ENCODE measurements at regions not wholly inside any gene's neighbourhood (a gene's known extent, or its start where the extent isn't known, plus 50 kb on each side); places are given as distances from the start of the nearest gene placed in this dataset.

GRCh38 chr2:60603533-60604190 lies 50.2 kb upstream of the BCL11A start:
- DNase-seq = no peak

- DNase-seq = no peak
Observed at GRCh38 chr2:60604486-60605064, 51.1 kb upstream of the BCL11A start.

GRCh38 chr2:60605866-60606265 lies 52.4 kb upstream of the BCL11A start:
- no peak for DNase-seq

DNA sequence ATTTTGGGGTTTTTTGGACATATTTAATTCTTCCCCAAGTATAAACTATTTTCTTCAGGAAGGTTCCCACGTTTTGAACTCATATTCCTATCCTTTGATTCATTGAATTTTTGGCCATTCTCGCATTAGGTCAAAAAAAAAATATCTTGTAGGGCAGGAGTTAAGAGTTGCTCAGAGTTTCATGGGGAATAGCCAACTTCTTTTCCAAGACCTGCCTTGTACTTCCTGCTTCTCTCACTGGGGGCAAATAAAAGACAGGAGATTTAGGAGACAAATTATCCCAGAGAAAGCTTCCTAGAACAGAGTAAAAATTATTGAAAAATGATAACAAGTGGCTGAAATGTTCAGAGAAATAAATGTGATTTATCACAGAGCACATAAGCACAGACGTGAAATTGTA lies 55.2 kb upstream of the BCL11A start:
- no peak for DNase-seq

GRCh38 chr2:60612033-60612432 lies 58.6 kb upstream of the BCL11A start:
- DNase-seq = no peak

- DNase-seq = no peak
Observed at GRCh38 chr2:60614319-60614718, 60.9 kb upstream of the BCL11A start.

DNA sequence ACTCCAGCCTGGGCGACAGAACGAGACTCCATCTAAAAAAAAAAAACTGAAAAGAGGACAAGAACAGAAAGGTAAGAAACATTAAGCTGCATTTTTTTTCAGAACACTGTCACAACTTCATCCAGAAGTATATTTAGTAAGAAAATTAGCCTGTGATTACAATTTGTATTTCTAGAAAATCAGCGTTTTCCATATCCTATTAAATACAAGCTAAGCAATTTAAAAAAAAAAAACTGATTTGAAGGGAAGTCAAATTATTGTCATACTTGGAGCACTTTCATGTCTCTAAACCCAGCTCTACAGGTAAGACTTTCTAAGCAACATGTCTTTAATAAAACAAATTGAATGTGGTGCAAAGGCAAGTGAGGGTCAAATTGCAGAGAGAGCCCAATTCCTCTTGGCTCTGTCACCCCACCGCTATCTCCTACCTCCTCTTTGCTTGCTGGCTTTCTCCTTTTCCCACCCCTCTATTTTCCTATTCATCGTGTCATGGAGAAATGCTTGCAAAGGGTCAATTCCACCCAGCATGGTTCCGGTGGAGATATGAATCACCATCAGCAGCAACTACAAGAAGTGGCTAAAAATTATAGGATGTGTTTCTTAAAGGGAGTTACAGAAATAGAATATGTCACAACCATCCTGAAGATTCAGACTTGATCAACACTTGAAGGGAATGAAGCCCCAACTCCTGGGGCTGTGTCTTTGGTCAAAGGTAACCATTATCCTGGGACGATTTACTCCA lies 68.4 kb upstream of the BCL11A start:
- no peak for DNase-seq

- no peak for DNase-seq
Observed at GRCh38 chr2:60623040-60623439, 69.6 kb upstream of the BCL11A start.

DNA sequence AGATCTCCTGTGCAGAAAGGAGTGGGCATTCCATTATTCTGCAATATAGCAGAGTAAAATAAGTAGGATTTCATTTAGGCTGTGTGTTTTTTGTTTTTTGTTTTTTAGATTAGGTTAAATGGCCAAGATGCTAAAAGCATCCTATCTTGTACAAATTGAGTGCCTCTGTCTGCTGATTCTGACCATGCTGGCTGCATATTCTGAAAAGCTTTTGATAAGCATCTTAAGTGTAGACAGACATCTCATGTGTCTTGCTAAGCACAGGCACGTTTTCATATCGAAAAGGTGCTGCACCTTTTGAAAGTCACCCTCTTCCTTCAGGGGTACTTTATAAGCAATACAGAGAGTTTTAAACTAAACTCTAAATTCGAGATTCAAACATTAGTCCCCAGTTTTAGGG lies 74.0 kb upstream of the BCL11A start:
- no peak for DNase-seq

DNA sequence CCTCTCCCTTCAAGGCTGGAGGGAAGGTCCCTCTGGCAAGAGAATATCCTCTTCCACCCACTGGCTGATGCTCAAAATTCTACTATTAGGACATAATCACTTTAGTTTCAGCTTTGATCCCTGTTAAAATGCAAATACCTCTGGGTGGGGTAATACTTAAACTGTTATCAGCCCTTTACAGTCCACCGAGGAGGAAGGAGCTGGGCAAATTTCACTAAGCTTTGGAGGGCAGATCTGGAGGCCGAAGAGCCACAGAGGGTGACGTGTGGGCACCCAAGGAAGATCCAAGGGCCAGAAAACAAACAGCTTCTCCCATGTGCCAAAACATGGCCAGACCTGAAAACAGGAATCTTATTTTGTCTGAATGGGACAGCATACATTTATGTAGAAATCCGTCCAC lies 74.6 kb upstream of the BCL11A start:
- no peak for DNase-seq

GRCh38 chr2:60628615-60629304 lies 75.3 kb upstream of the BCL11A start:
- no peak for DNase-seq

DNA sequence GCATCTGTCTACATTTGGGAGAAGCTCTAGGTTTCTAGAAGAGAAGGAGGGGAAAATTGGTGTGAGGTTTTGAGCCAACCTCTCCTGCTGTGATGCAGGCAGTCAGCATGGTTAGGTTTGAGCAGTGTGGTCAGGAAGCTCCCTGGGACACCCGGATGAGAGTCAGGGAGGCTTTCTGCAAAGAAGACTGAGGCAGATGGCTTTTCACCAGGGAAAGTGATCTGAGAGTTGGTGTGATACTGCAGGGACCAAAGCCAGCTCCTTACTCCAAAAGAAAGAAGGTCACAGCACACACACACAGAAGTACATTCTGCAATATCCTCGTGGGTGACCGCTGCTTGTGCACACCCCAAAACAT lies 75.8 kb upstream of the BCL11A start:
- no peak for DNase-seq

DNA sequence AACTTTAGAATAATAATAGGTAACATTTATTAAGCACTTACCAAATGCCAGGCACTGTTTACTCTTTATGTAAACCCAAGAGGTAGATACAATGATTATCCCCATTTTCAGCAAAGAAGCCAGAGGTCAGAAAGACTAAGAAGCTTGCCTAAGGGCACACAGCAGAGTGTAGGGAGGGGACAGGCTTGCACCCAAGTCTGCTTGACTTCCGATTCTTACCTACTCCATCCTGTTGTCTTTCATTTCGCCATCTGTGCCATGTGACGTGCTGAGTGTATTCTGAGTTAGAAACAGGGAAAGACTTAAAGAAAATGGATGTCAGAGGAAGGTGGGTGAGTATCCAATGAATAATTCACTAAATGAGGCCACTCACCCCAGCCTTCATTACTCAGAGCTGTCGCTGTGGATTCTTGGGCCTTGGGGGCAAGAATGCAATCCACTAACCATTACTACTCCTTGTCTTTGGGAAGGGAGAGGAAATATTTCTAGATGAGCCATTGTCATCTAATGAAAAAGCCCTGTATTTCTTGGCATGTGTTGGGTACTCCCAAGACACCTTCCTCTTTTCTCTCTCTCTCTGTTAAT lies 76.4 kb upstream of the BCL11A start:
- DNase-seq = no peak

DNA sequence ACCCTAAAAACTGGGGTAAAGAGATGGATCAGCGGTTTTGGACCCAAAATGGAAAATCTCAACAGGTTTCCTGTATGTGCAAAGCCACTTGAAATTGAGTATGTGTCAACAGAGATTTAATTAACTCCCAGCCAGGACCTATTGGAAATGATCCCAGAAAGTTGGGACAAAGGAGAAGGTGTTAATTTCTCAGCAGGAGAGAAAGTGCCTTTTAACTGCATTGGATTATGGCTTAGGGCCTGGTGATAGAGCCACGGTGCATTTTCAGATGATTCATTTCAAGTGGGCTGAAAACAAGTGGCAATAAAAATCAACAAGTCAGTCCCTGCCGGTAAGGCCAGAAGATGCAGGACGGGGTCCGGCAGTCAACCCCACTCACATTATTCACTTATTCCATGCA lies 80.2 kb upstream of the BCL11A start:
- no peak for DNase-seq

DNA sequence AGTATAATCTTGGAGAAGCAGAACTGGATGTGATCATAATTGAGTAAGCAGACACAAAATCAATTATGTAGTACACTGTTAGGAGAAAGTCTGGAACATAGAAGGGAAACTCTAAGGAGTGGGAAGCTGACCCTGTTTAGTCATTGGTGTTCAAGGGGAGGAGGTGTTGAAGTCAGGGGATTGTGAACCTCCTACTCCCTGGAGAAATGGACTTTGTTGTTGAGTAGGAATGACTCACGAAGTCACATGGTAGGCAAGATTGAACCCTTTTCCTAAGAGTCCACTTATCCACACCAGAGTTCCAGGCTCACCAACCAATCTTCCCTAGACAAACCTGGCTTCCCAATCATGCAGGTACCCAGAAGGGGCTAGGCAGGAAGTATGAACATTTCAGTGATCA lies 81.0 kb upstream of the BCL11A start:
- DNase-seq = no peak

DNA sequence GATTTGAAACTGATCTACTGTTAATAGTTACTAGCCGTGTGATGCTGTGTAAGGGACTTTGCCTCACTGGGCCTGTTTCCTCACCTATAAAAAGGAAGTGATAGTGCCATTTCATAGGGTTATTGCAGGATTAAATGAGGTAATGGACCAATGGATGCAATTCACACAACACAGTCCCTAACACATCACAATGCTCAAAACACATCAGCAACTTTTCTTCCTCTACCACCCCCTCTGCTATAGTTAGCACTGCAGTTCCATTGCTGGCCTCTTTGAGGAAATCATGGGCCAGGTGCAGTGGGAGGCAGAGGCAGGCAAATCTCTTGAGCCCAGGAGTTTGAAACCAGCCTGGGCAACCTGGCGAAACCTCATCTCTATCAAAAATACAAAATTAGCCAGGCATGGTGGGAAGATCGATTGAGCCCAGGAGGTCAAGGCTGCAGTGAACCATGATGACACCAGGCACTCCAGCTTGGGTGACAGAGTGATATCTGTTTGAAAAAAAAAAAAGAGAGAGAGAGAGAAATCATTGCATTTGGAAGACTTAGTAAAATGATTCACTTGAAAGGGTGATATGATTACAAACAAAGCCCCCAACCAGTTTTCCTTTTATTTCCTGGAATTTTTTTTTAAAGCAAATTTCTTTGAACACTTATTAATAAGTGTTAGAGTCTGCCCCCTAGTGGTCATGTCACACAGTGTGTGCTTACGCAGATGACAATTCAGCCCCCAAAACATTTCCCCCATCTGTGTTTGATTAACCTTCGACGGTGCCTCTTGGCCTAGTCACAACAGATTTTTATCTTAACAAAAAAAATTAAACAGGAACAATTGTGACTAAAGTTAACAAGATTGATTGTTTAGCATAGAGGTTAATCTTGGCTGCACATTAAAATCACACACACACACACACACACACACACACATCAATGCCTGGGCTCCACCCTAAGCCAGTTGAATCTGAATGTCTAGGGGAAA lies 88.6 kb upstream of the BCL11A start:
- peak; percentile 6 for DNase-seq

DNA sequence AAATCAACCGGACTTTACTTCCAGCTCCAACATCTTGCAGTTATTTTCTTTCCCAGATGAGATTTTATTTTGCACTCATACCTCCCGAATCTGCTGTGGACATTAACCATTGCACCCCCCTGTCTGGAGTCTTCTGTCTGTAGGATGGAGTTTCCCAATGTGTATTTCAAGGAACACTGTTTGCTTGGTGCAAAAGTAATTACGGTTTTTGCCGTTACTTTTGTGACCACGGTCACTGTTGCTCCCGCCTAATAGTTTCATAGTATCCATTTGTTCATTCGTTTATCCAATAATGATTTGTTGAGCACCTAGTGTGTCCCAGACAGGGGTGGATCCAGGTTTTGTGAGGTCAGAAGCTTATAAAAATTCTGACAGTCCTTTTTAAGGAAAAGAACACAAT lies 90.3 kb upstream of the BCL11A start:
- DNase-seq = no peak

DNA sequence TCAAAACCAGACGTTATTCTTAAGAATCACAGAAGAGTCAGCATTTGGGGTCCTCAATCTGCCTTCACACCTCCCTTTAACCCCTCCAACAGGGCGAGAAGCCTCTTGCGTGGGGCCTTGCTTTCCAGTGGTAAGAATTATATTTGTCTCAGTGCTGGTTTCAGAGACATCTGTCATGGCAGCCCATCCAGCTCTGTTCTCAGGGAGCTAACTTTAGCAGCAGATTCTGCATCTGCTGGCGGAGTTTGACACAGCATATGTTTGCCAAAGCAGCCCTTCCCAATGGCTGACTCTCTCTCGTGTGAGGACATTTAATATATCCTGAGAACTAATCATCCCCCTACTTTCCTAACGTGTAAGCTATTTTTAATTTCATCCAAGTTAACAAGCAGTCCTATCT lies 91.5 kb upstream of the BCL11A start:
- no peak for DNase-seq

DNA sequence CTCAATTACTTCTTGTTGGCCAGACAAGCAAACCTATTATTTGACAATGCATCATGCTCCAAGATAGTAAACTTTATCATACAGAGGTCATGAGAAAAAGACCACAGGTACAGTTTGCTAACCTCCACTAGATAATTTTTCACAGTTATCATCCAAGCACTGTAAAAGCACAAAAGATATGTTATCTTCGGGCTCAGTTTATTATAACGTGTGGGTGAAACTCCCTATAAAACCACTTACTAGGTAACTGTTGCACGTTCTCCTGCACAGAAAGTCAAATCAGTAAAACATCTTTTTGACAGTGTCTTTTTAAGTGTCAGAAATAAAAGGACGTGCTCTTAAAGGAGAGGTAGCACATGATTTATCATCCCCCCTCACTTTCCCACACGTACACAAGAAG lies 94.7 kb upstream of the BCL11A start:
- DNase-seq = no peak

DNA sequence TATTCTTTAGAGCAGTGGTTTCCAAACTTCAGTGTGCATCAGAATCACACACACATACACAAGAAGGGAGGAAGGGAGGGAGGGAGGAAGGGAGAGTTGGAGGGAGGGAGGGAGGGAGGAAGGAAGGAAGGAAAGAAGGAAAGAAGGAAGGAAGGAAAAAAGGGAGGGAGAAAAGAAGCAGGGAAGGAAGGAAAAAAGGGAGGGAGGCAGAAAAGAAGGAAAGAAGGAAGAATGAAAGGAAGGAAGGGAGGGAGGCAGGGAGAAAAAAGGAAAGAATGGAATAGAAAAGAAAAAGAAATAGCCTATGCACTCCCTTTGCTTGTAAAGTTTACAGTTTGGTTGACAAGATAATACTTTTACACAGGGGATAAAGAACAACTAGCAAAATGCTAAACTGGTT lies 96.3 kb upstream of the BCL11A start:
- no peak for DNase-seq

DNA sequence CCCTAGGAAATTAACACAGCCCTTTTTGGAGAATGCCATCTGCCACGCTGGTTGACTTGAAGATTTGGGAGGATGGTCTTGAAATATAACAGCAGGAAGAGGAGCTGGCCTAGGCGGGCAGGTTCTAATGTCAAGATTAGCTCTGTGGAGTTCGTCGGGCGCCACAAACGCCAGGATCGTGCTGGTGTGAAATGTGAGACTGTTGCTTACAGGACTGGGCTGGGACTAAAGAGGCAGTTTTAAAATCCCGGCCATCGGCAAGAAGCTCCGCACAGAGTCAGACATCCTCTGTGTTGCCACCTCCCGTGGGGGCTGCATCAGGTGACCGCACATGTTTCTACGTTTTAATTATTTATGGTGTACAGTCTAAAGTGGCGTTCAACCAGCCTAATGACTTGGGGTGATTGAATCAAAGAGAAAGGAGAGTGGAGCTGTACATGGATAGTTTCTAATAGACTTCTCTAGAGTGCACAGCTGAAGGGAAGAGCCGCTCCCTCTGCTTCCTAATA lies 99.4 kb upstream of the BCL11A start:
- DNase-seq = no peak

- no peak for DNase-seq
Observed at GRCh38 chr2:60657673-60658072, 98.4 kb upstream of the PAPOLG start.
